HUES48 (cell line): ENCODE measurements at regions not wholly inside any gene's neighbourhood (a gene's known extent, or its start where the extent isn't known, plus 50 kb on each side); places are given as distances from the start of the nearest gene placed in this dataset.

ENCODE experiments used
- H3K27ac ChIP-seq: one replicate; pipeline ENCODE4 v1.7.0; 2013; ENCODE audit warnings: low read depth, low read length, inconsistent platforms
- H3K27me3 ChIP-seq: 2 replicates; pipeline ENCODE4 v1.6.1; 2013; ENCODE audit warnings: mild to moderate bottlenecking, low read length; ENCODE audit not compliant: control insufficient read depth, insufficient read depth
- H3K36me3 ChIP-seq: 2 replicates; pipeline ENCODE4 v1.6.1; 2013; ENCODE audit warnings: low read length; ENCODE audit not compliant: control insufficient read depth, insufficient read depth
- H3K4me1 ChIP-seq: 2 replicates; pipeline ENCODE4 v1.6.1; 2013; ENCODE audit warnings: mild to moderate bottlenecking, low read length; ENCODE audit not compliant: control insufficient read depth, insufficient read depth
- H3K4me3 ChIP-seq: 2 replicates; pipeline ENCODE4 v1.5.1; 2013; ENCODE audit warnings: mild to moderate bottlenecking, low read depth, low read length
- H3K9ac ChIP-seq: 2 replicates; pipeline ENCODE4 v1.6.1; 2013; ENCODE audit warnings: mild to moderate bottlenecking, low read depth, low read length, moderate library complexity
- H3K9me3 ChIP-seq: 2 replicates; pipeline ENCODE4 v1.6.1; 2013; ENCODE audit warnings: low read length; ENCODE audit not compliant: control insufficient read depth, insufficient read depth

DNA sequence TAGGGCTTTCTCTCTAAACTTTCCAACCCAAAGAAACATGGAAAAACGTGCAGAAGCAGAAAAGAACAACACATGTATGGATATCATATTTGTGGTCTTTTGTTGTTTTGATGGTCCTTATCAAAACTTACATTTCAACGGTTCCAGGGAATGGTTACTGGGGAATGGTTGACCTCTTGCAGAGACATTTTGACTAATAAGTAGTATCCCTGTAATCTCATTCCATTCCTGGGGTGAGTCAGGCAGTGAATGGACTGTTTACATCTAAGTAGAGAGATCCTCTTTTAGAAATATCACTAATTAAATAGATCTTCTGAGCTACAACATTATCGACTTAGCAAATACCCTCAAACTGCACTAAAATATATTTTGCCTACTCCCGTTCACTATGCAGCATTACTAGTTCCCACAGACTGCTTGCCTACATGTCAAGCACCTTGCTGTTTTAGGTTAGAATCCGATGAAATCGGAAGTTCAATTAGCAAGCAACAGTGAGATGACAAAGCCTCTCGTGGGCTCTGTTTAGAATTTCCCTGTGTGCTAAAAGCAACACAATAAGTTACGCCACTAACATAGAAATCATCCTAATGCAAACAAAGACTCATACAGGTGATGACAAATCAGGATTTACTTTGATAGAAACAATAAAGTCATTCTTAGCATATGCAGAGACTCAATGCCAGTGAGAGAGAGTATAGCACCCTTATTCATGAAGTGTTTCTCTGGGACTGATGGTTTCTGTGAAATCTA is 797.7 kb upstream of the ARGLU1 start:
- 0 out of 2 replicates have a peak, but pooled peaks cover 8% of the 10 kb centered on the region for H3K4me1 ChIP-seq
- no peaks in the 10 kb centered on the region for H3K36me3 ChIP-seq
- no peak overlapping the region for H3K4me3 ChIP-seq
- no peak overlapping the region for H3K27ac ChIP-seq
- no peaks in the 10 kb centered on the region for H3K9me3 ChIP-seq
- H3K27me3 ChIP-seq, result no peaks in the 10 kb centered on the region
- no peak overlapping the region for H3K9ac ChIP-seq

- H3K4me3 ChIP-seq, result no peak overlapping the region
- H3K9me3 ChIP-seq, result no peaks in the 10 kb centered on the region
- H3K4me1 ChIP-seq, result 0 out of 2 replicates have a peak, but pooled peaks cover 8% of the 10 kb centered on the region
- H3K27me3 ChIP-seq, result no peaks in the 10 kb centered on the region
- H3K9ac ChIP-seq, result no peak overlapping the region
- H3K27ac ChIP-seq, result no peak overlapping the region
- no peaks in the 10 kb centered on the region for H3K36me3 ChIP-seq
Measured at GRCh38 chr13:107364658-107365057, 796.7 kb upstream of the ARGLU1 start.

DNA sequence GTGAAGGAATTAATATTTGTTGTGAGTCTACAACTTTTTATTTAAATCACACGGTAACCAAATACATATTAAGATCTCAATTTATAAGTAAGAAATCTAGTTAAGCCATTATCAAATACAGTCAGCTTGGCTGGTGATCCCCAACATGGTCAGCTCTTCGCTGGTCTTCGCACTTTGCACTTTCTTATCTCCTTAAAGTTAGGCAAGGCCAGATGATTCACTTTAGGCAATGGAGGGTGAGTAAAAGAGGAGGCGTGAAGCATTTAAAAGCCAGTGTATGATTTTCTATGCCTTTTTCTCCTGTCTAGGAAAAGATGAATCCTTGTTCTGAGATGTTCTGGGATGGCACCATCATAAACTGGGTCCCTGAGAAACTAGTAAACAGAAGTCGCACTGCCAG is 793.7 kb upstream of the ARGLU1 start:
- Histone ChIP-seq H3K4me1 (0 out of 2 replicates have a peak, but pooled peaks cover 8% of the 10 kb centered on the region), H3K36me3 (no peaks in the 10 kb centered on the region), H3K9me3 (no peaks in the 10 kb centered on the region), H3K27me3 (no peaks in the 10 kb centered on the region), H3K4me3 (no peak overlapping the region), H3K9ac (no peak overlapping the region), H3K27ac (no peak overlapping the region)

GRCh38 chr13:107360010-107360409 is 792.1 kb upstream of the ARGLU1 start:
- no peaks in the 10 kb centered on the region for H3K27me3 ChIP-seq
- H3K27ac ChIP-seq, result no peak overlapping the region
- no peaks in the 10 kb centered on the region for H3K36me3 ChIP-seq
- H3K9ac ChIP-seq, result no peak overlapping the region
- no peak overlapping the region for H3K4me3 ChIP-seq
- no peaks in the 10 kb centered on the region for H3K9me3 ChIP-seq
- H3K4me1 ChIP-seq, result no peaks in the 10 kb centered on the region

DNA sequence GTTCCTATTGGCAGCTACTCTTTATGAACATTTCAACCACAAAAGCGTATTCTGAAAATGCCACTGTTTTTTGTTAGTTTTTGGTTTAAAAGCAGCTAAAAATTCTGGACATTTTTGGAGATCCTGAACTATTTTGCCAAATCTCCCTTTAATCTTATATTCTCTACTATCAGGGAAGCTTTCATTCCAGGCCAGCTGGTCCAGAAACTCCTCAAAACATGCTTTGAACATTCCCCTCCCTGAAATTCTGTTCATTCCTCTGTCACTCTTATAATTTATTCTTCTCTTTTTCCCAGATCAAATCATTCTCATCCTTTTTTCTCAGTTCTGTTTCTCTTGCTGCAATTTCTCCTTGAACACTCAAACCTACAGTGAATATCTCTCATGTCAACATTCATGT is 790.9 kb upstream of the ARGLU1 start:
- H3K9ac ChIP-seq, result no peak overlapping the region
- H3K4me1 ChIP-seq, result no peaks in the 10 kb centered on the region
- no peak overlapping the region for H3K4me3 ChIP-seq
- H3K9me3 ChIP-seq, result no peaks in the 10 kb centered on the region
- H3K27me3 ChIP-seq, result no peaks in the 10 kb centered on the region
- H3K27ac ChIP-seq, result no peak overlapping the region
- H3K36me3 ChIP-seq, result no peaks in the 10 kb centered on the region

- Histone ChIP-seq H3K9ac (no peak overlapping the region), H3K4me1 (peaks cover 10% of the 10 kb centered on the region), H3K36me3 (no peaks in the 10 kb centered on the region), H3K27ac (no peak overlapping the region), H3K9me3 (no peaks in the 10 kb centered on the region), H3K4me3 (no peak overlapping the region), H3K27me3 (no peaks in the 10 kb centered on the region)
Measured at GRCh38 chr13:107351305-107351704, 783.4 kb upstream of the ARGLU1 start.

DNA sequence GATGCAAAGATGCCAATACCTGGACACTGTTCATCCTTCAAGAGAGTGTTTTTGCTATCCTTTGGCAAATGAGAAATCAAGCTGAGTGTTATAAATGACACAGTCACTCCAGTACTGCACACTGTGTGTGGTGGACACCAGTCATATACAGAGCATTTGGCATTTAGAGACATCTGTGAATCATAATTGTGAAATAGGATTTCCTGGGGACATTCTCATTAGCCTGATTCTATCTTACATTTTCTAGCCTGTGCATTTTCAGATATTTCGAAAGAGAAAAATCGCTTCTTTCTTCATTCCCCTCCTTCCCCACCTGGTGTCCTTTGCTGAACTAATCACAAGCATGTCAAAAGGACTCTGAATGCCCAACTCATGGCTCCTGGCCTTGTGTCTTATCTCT is 781.0 kb upstream of the ARGLU1 start:
- no peaks in the 10 kb centered on the region for H3K27me3 ChIP-seq
- H3K9ac ChIP-seq, result no peak overlapping the region
- no peak overlapping the region for H3K27ac ChIP-seq
- H3K9me3 ChIP-seq, result no peaks in the 10 kb centered on the region
- no peaks in the 10 kb centered on the region for H3K36me3 ChIP-seq
- no peak overlapping the region for H3K4me3 ChIP-seq
- peaks cover 10% of the 10 kb centered on the region for H3K4me1 ChIP-seq

- Histone ChIP-seq H3K36me3 (no peaks in the 10 kb centered on the region), H3K4me3 (no peak overlapping the region), H3K9ac (no peak overlapping the region), H3K4me1 (peaks cover 10% of the 10 kb centered on the region), H3K9me3 (no peaks in the 10 kb centered on the region), H3K27ac (no peak overlapping the region), H3K27me3 (no peaks in the 10 kb centered on the region)
Measured at GRCh38 chr13:107348471-107348870, 780.5 kb upstream of the ARGLU1 start.

- H3K27me3 ChIP-seq, result no peaks in the 10 kb centered on the region
- no peak overlapping the region for H3K4me3 ChIP-seq
- H3K9me3 ChIP-seq, result no peaks in the 10 kb centered on the region
- no peak overlapping the region for H3K9ac ChIP-seq
- H3K27ac ChIP-seq, result no peak overlapping the region
- H3K36me3 ChIP-seq, result no peaks in the 10 kb centered on the region
- peaks cover 10% of the 10 kb centered on the region for H3K4me1 ChIP-seq
Measured at GRCh38 chr13:107347641-107348369, 779.9 kb upstream of the ARGLU1 start.

DNA sequence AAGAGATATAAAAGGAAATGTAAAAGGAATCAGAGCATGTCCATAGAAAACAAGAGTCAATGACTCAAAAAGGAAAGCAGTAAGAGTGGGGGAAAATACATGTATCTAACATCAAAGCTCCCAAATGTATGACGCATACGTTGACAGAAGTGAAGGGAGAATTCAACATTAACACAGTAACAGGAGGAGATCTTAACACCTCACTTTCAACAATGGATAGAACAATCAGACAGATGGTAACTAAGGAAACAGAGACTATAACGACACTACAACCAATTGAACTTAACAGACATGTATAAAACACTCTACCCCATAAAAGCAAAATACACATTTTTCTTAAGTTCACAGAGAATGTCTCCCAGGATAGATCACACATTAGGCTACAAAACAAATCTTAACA is 774.8 kb upstream of the ARGLU1 start:
- Histone ChIP-seq H3K9me3 (no peaks in the 10 kb centered on the region), H3K27ac (no peak overlapping the region), H3K4me1 (no peaks in the 10 kb centered on the region), H3K27me3 (no peaks in the 10 kb centered on the region), H3K36me3 (no peaks in the 10 kb centered on the region), H3K4me3 (no peak overlapping the region), H3K9ac (no peak overlapping the region)

- Histone ChIP-seq H3K4me1 (no peaks in the 10 kb centered on the region), H3K27ac (no peak overlapping the region), H3K9ac (no peak overlapping the region), H3K36me3 (no peaks in the 10 kb centered on the region), H3K9me3 (no peaks in the 10 kb centered on the region), H3K27me3 (no peaks in the 10 kb centered on the region), H3K4me3 (no peak overlapping the region)
Measured at GRCh38 chr13:107339209-107339608, 771.3 kb upstream of the ARGLU1 start.
